A673 (cell line): ENCODE measurements at regions not wholly inside any gene's neighbourhood (a gene's known extent, or its start where the extent isn't known, plus 50 kb on each side); places are given as distances from the start of the nearest gene placed in this dataset.

Source experiments
- EZH2 ChIP-seq: fragments of 200-600 bp; sonication (generic); IDR thresholded peaks from 2 replicates; pipeline ENCODE4 v1.6.1; 2017; ENCODE audit warnings: borderline replicate concordance, low read depth, mild to moderate bottlenecking, mixed read lengths, antibody characterized with exemption, low read length; ENCODE audit not compliant: poor library complexity, severe bottlenecking
- TF ChIP-seq, protein P1 (sequence below): fragments of 300-800, 200-600 bp; sonication (generic); conservative IDR thresholded peaks from 2 replicates; pipeline ENCODE4 v1.5.1; 2017; ENCODE audit warnings: low read depth, mild to moderate bottlenecking, antibody characterized with exemption, low read length, moderate library complexity, mixed read lengths

DNA sequence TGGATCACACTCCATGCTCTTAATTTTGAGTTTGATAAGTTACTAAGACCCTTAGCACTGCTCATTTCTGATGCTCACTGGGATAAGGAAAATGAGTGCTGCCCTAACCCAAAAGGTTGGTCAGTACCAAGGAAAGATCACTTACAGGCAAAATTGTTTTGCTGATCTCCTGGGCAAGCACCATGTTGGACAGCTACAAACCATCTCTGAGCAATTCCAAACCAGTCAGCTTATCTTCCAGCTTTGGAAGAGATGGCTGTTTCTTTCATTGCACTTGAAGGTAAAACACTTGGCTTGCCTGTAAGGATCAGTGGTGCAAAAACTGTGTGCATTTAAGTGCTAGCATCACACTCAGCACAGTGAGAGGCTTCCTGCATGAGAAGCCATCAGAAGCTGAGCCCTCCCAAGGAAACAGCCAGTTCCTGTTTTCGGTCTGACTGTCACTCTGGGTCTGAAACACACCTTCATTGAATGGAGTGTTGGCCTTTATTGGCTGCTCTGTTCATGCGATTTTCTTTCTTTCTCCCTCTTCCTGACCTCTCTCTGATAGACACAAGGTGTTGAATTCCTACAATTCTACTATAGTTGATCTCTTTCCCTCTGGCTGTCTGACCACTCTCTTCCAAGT lies 126.4 kb upstream of the GHITM start:
- TF ChIP-seq EZH2, result no peak
- TF ChIP-seq, protein P1, sequence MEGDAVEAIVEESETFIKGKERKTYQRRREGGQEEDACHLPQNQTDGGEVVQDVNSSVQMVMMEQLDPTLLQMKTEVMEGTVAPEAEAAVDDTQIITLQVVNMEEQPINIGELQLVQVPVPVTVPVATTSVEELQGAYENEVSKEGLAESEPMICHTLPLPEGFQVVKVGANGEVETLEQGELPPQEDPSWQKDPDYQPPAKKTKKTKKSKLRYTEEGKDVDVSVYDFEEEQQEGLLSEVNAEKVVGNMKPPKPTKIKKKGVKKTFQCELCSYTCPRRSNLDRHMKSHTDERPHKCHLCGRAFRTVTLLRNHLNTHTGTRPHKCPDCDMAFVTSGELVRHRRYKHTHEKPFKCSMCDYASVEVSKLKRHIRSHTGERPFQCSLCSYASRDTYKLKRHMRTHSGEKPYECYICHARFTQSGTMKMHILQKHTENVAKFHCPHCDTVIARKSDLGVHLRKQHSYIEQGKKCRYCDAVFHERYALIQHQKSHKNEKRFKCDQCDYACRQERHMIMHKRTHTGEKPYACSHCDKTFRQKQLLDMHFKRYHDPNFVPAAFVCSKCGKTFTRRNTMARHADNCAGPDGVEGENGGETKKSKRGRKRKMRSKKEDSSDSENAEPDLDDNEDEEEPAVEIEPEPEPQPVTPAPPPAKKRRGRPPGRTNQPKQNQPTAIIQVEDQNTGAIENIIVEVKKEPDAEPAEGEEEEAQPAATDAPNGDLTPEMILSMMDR, result no peak
